ENCODE measurements at regions not wholly inside any gene's neighbourhood (a gene's known extent, or its start where the extent isn't known, plus 50 kb on each side); places are given as distances from the start of the nearest gene placed in this dataset.

- no peak for TF ChIP-seq CTCF (conservative IDR thresholded peaks at IDR 0.05)
- no peak for TF ChIP-seq EZH2 (IDR thresholded peaks at IDR 0.05; ENCODE audit: low read depth)
Observed at GRCh38 chr13:59236309-59236919, 927.3 kb downstream of the DIAPH3 start.
